NCI-H2029 treated with DMSO at 0.1 percent for 48 hours (cell line): ENCODE measurements at regions not wholly inside any gene's neighbourhood (a gene's known extent, or its start where the extent isn't known, plus 50 kb on each side); places are given as distances from the start of the nearest gene placed in this dataset.

Experiments
- DNase-seq: peaks from one replicate; lab custom pipeline; 2025; lab: John Stamatoyannopoulos, UW

- DNase-seq: no peak
Observed at GRCh38 chr10:56836659-56837058, 475.6 kb upstream of the ZWINT start.

GRCh38 chr10:56831681-56832080 lies 470.6 kb upstream of the ZWINT start:
- no peak for DNase-seq

- DNase-seq: no peak
Observed at GRCh38 chr10:56823849-56824248, 462.8 kb upstream of the ZWINT start.

GRCh38 chr10:56805022-56805421 lies 444.0 kb upstream of the ZWINT start:
- DNase-seq: no peak

GRCh38 chr10:56785292-56785691 lies 424.2 kb upstream of the ZWINT start:
- no peak for DNase-seq

- DNase-seq: no peak
Observed at GRCh38 chr10:56782503-56782902, 421.4 kb upstream of the ZWINT start.

GRCh38 chr10:56771343-56771742 lies 410.3 kb upstream of the ZWINT start:
- DNase-seq: no peak

- no peak for DNase-seq
Observed at GRCh38 chr10:56763090-56763489, 402.0 kb upstream of the ZWINT start.

- no peak for DNase-seq
Observed at GRCh38 chr10:56745490-56745889, 384.4 kb upstream of the ZWINT start.

- no peak for DNase-seq
Observed at GRCh38 chr10:56728349-56728748, 367.3 kb upstream of the ZWINT start.

- DNase-seq: no peak
Observed at GRCh38 chr10:56722912-56723311, 361.9 kb upstream of the ZWINT start.

GRCh38 chr10:56715262-56715661 lies 354.2 kb upstream of the ZWINT start:
- DNase-seq: no peak

- DNase-seq: no peak
Observed at GRCh38 chr10:56698506-56698905, 337.4 kb upstream of the ZWINT start.

GRCh38 chr10:56679578-56679977 lies 318.5 kb upstream of the ZWINT start:
- no peak for DNase-seq

GRCh38 chr10:56662765-56663447 lies 301.8 kb upstream of the ZWINT start:
- DNase-seq: no peak

- no peak for DNase-seq
Observed at GRCh38 chr10:56653289-56653688, 292.2 kb upstream of the ZWINT start.

- DNase-seq: no peak
Observed at GRCh38 chr10:56646329-56647111, 285.5 kb upstream of the ZWINT start.

- peak; percentile 59 for DNase-seq
Observed at GRCh38 chr10:56633876-56634452, 272.9 kb upstream of the ZWINT start.

- DNase-seq: no peak
Observed at GRCh38 chr10:56632537-56632936, 271.5 kb upstream of the ZWINT start.

GRCh38 chr10:56624082-56624481 lies 263.0 kb upstream of the ZWINT start:
- DNase-seq: no peak

- no peak for DNase-seq
Observed at GRCh38 chr10:56623064-56623463, 262.0 kb upstream of the ZWINT start.

- DNase-seq: peak; percentile 32
Observed at GRCh38 chr10:56622335-56622973, 261.4 kb upstream of the ZWINT start.

- DNase-seq: no peak
Observed at GRCh38 chr10:56606202-56606601, 245.1 kb upstream of the ZWINT start.
